GM18868 (cell line): ENCODE measurements at regions not wholly inside any gene's neighbourhood (a gene's known extent, or its start where the extent isn't known, plus 50 kb on each side); places are given as distances from the start of the nearest gene placed in this dataset.
"Not testable (repeated sequence)": the region's sequence is repeated elsewhere in the genome, so short reads cannot be mapped to it uniquely, and the experiment has no call there.

Source experiments
- ATAC-seq: cut with Tn5 transposase; IDR thresholded peaks from one replicate; pipeline ENCODE4 v1.9.1; 2021; ENCODE audit warnings: mild to moderate bottlenecking, moderate library complexity; ENCODE audit not compliant: unreplicated experiment

DNA sequence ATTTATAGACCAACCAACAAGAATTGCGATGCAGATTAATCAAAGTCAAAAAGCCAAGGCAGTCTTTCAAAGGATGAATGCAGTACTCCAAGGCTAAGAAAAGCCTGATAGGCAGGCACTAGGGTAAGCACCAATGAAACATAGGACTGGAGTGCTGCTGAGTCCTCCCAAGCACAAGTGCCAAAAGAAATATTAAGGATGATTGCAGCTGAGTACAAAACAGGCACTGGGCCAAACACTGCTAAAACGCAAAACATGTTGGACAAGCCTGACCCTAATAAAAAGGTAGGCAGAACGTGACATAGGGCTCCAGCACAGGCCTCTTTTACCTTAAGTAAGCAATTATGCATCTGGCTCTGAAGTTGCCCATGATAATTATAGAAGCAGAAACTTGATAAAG is 160.1 kb upstream of the LRP1B start:
- ATAC-seq, result no peak

DNA sequence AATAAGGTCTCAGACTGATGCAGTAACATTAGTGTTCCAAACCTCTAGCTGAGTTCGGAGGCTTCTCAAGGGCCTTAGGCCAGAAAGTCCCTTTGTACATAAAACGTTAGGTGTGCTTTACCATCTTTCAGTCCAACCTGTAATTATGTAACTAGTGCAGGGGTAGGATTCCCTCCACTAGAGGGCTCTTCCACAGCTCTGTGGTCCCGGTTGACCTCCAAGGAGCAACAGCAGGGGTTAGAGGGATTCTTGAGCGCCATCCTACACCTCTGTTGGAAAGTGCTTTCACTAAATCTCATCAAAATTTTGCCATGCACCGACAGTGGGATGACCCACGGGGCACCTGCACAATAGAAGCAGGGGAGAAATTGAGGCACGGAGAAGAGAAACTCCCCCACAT is 155.8 kb upstream of the LRP1B start:
- ATAC-seq, result peak; percentile 77

DNA sequence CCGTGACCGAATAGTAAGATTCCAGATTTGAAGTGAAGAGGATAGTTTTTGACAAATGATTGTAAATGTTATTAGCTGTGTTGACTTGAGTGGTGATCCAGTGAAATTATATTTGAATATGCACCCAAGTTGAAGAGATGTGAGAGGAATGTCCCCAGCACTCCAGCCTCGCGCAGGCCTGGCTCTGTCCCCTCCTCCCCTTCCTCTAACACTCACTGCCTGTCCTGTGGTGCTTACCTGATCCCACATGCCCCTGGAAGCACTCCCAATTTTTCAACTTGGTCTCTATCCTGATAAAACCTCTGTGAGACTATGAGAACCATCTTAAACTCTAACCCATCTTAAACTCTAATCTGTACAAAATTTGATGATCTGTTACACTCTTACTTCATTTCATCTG is 154.7 kb upstream of the LRP1B start:
- no peak for ATAC-seq

DNA sequence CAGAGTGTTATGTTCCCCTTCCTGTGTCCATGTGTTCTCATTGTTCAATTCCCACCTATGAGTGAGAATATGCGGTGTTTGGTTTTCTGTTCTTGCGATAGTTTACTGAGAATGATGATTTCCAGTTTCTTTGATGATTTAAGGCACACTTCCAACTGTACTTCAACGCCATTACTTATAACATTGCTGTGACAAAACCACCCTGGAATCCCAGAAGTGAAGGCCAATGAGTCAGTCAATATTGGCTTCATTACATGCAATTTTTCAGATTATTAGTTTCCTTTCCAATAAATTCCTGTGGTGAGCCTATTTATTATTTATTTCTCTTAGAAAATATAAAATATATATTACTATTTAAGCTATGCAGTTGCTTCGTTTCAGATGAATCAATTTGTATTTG is 153.5 kb upstream of the LRP1B start:
- ATAC-seq, result not testable (repeated sequence)

DNA sequence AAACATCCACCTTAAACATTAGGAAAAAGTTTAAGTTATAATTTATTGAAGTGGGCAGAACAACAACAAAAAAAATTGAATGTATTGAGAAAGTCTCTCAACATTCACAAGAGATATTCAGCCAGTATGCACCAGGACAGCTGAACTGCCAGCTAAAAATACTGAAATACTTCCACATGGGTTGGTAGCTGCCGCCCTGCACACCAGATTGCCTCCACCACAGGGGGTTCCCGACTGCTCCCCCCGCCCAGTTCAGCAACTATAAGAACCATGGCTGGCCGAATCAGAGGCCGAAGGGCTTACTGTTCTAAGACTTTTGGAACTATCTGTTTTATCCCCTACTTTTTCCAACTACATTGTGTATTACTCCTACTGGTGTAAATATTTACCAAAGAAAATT is 150.0 kb upstream of the LRP1B start:
- ATAC-seq, result no peak

DNA sequence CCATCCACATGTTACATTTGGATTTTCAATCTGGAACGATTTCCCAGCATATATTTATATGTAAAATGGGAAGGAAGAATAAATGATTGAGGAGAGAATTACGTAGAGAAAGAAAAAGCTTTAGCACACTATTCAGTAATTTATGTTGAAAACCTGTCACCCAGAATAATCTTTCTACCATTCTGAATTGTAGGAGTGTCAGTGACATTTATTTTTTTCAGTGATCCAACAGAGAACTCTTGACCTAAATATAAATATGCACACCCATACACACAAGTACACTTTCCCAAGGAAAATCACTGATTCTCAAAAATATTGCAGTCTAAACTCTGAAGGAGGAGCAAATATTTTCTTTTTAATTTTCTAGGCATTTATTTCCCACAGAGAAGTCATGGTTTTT is 140.2 kb upstream of the LRP1B start:
- ATAC-seq, result no peak

DNA sequence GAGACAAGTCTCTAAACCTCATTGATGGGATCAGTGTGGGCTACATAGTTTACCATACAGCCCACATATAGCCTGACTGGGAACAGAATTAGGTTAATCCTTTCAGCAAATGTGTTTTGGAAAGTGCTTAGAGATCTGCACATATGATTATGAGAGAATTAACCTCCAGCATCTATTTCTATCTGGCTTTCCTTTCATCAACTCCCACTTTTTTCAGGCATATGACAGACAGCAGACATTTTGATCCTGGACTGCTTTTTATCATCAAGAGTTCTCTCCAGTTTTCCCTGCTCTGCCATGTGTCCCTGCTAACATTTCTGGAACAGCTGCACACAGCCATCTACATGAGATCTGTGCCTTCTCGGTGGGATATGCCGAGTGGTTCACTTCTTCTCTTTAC is 139.5 kb upstream of the LRP1B start:
- no peak for ATAC-seq

DNA sequence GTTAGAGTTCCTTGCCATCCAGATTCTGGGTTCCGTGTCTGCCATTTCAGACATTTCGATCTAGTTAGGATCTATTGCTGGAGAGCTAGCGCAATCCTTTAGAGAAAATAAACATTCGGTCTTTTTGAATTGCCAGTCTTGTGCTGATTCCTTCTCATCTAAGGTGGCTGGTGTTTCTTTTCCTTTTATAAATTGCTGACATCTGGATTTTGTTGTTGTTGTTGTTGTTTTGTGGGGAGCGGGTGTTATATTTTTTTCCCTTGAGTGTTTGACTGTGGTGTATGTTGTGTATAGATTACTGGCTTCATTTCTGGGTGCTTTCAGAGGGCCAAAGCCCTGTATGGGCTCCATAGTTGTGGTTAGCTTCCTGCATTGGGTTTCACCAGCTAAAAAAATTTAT is 128.5 kb upstream of the LRP1B start:
- ATAC-seq, result no peak

DNA sequence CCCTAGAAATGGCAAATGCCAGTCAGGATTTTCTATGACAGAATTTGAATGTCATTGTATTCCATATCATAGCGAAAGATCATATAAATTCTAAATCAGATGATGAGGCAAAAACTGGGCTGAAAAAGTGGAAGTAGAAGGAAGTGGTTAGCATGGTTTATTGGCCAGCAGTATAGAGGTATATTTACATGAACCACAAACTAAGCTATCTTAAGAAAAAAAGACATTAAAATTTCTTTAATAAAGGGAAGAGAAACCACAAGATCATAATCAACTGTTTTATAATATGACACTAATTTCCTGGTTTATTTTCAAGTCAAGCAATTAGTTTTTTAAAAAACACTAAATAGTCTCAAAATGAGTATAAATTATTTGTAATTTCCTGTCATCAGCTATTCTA is 123.2 kb upstream of the LRP1B start:
- ATAC-seq, result no peak

DNA sequence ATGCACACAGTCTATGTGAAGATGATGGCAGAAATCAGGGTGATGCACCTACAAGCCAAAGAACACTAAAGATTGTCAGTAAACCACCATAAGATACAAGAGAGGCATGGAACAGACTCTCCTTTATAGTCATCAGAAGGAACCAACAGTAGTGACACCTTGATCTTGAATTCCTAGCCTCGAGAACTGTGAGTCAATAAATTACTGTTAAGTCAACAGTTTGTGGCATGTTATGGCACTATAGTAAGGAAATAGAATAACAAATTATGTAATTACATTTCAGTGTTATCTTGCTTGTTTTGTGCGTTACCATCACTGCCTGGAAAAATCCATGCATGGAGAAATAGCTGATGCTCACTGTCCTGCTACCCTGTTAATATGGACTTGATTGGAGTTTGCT is 110.2 kb upstream of the LRP1B start:
- no peak for ATAC-seq

DNA sequence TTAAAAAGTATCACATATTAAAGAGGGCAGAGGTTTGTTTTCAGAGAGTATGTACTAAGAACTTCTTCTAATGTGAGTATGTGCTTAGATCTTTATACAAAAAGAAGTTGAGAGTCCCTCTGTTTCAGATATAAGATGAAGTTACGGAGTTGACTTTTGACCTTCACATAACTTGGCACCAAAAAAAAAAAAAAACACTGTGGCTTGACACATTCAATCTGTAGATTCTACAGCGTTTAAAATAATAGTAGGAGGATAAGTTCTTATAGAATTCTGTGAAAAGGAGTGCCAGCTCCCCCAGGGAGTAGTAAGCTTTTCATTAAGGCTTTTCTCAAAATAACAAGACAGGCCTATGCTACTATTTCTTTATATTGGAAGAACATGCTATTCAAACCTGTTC is 105.4 kb upstream of the LRP1B start:
- no peak for ATAC-seq

DNA sequence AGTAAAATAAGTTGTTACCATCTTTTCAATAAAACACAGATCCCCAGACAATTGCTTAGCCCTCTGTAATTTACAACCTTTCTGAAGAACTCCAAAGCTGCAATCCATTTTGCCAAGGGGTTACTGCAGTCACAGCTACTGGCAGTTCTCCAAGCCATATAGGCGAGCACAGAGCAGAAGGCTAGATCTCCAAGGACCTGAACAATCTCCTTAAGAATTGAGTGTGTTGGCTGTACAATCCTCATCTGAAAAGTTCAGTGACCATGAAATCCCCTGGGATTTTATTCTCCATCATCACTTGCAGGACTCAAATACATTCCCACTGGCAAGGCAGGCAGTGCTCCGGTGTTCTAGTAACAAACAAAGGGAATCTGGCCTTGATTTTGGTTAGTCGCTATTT is 103.9 kb upstream of the LRP1B start:
- no peak for ATAC-seq

DNA sequence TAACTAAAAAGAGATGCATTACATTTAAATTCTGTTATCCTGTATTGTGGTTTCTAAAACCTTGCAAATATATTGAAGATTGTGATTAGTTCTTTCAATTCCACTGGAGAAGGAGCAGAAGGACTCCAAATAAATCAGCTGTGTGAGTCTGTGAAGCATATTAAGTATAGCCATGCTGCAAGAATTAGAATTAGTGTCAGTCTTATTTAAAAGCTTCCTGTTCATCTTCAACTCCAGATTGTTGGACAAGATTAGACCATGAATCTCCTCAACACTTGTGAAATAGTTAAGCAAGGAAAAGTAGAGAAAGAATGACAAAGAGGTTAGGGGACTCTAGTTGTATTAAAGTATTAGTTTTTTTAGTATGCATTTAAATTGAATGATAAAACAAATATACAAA is 92.5 kb upstream of the LRP1B start:
- no peak for ATAC-seq

DNA sequence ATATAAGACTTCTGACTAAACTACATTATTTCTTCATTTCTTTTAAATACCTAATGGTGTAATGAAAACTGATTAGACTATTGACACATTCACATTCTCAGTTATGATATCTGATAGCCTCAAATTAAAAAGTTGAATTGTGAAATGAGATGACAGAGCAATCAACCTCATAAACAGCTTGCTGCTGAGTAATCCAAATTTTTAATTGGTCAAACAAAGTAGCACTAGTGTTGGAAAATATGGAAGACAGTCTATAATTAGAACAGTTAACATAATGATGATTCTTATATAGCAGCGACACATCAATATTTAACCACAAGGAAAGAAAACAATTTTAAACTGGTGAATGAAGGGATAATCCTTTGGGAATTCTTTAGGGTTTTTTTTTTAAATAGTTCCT is 91.9 kb upstream of the LRP1B start:
- no peak for ATAC-seq

DNA sequence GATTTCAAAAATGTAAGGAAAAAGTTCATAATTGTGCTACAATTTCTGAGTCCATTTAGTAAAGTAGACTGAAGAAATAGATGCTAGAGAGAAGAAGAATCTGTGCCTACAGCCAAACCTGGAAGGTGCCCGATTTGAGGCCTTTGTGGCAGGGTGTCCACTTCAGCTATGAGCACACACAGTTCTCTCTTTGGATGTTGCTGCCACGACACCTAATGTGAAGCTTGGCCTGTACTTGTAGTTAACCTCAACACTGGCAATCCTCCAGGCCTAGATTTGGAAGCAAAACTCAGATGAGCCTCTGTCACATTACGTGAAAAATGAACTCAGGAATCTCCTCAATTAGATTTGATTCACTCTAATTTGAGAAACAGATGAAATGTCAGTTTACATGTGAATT is 90.1 kb upstream of the LRP1B start:
- ATAC-seq, result no peak

DNA sequence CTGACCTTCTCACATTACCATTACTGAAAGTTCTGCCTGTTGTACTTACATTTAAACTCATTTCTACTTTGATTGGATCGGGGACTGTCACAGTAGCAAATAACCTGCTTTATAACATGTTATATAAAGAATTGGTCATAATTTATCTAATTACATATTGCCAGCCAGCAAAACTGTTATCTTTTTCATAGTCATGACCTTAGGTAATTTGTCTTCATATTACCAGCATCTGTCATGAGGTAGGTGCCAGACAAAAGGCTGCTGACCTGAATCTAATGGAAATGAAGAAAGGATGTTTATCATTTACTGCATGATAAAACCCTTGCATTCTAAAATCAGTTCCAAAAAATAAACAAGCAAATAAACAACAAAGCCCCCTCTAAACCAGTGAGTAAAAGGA is 89.4 kb upstream of the LRP1B start:
- ATAC-seq, result no peak

DNA sequence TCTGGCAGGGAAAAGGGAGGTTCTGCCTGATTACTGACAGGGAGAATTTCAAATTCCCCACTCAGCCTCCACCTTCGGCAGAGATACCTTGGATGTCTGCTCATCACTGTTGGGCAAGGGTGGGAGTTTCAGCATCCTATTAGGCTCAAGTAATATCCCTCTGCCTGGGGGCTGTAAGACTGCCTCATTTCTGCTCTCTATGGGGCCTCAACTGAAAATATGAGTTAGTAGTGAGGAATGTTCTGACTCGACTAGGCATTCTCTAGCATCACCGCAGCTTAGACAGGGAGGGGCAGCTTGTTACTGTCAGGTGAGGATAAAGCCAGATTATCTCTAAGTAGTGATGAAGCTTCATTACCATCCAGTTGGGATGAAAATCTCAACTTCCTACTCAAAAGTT is 87.7 kb upstream of the LRP1B start:
- no peak for ATAC-seq

DNA sequence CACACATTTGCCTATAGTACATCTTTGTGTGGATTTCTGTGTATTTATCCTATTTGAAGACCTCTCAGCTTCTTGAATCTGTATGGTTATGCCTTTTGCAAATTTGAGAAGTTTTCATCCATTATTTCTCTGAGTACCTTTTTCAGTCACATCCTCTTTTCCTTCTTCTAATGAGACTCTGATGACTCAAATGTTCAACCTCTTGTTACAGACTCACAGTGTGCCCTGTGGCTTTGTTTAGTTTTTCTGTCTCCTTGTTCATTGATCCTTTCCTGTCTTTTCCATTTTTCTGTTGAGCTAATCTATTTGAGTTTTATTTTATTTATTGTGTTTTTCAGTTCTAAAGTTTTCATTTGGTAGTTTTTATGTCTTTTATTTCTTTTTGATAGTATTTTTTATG is 87.0 kb upstream of the LRP1B start:
- no peak for ATAC-seq

DNA sequence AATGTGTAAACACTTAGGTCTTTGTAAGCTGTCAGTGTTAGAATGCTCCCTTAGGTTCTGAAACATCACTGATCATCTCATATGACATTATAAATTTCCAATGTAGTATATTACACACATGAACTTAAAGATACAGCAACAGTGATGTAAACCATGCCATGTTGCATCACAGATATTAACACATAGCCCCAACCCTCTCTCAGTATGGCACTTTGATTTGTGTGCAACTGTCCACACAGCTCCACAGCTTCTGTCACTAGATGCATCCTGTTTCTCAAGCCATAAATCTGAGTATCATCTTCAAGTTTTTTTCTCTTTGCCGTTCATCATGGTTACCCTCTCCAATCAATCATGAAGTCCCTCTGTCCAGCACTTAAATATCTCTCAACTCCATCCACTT is 69.2 kb upstream of the LRP1B start:
- ATAC-seq, result no peak

DNA sequence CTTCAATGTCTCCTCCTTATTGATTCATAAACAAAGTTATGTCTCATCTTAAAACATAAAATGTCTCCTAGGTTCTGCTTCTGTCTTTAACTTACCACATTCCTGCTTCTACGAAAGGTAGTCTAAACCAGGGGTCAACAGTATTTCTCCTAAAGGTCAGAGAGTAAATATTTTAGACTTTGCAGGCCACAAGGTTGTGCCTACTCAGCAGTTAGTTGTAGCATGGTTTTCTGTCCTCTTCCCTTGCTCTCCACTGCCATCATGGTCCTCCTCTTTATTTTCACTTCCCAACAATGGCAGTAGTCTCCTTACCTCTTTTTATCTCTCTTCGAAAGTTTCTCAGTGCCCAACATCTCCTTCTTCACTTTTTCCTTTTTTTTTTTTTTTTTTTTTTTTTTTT is 68.3 kb upstream of the LRP1B start:
- no peak for ATAC-seq

DNA sequence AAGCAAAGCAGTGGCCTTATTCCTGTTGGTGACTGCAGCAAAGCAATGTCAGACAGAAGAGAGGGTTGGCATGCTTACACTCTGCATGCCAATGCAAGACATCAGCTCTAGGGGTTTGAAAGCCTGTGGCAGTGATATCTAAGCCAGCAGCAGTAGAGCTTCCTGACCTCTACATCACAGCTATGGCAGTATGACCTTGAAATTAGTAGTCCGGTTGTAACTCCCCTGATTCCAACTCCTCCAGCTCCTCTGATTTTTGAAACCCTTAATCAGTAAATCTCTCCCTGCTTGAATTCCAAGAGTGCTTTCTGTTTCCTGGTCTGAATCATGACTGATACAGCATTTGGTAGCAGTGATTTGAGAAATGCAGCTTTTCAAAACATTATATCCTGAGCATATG is 60.0 kb upstream of the LRP1B start:
- ATAC-seq, result no peak

DNA sequence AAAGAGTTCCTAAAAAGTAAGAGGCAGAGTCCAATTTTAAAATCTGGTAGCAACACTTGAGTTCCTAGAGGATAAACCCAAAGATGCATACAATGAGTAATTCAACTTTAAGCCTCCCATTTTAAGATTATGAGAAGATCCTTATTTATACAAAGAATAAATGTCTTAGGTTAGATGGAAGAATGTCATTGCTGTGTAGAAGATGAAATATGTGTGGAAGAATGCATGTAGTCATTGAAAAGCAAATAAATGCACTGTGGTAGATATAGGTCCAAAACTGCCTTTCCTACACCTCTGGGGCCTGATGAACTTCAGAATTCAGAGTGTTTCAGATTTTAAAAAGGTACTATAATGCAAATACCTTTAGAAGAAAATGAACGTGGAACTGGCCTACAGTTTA is 58.7 kb upstream of the LRP1B start:
- no peak for ATAC-seq

DNA sequence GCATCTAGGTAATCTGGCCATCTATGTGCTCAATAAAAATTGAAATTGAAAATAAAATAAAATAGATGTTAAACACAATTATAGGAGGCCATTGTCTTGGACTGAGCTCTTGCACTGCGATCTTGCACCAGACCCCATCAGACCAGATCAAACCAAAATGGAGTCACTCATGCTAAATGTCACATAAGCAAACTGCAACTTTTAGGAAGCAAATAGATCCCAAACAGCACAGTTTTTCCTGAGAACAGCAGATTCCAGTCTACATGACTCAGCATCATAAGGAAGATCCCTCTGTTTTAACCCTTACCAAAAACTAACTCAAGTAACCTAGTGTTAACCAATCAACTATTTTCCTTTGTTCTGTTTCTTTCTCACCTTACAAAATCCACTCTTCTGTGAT is 57.7 kb upstream of the LRP1B start:
- ATAC-seq, result no peak

DNA sequence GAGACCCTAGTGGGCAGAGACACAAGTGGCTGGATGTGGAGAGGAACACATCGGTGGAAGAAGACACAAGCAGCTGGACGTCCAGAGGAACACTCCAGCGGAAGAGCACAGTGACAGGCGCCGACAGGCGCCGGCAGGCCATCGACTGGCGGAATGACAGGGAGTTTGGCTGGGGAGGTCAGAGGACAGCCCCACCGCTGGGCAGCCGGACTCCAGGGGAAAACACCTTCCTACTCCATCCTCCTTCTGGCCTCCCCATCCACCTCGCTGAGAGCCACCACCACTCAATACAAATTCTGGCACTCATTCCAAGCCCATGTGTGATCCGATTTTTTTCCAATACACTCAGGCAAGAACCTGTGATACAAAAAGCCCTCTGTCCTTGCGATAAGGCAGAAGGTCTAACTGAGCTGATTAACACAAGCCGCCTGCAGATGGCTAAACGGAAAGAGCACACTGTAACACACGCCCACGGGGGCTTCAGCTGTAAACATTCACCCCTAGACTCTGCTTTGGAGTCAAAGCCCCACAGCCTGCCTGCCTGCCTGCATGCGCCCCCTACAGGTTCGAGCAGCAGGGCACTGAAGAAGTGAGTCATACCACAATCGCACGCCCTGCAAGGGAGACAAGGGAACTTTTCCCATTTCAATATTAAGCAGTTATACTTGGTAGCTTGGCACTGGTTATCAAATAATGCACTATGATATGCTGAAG is 50.2 kb upstream of the LRP1B start:
- ATAC-seq, result no peak
